Breast epithelium (tissue), 3 donors: ENCODE measurements at regions not wholly inside any gene's neighbourhood (a gene's known extent, or its start where the extent isn't known, plus 50 kb on each side); places are given as distances from the start of the nearest gene placed in this dataset.

Experiments
- CTCF ChIP-seq, 3 donors: fragments of 450-650 bp; IDR thresholded peaks; one replicate each; pipeline ENCODE4 v1.5.1; 2016 to 2017; ENCODE audit warnings: antibody characterized with exemption in 3 of 3, mild to moderate bottlenecking in 3 of 3, moderate library complexity in 3 of 3
- POLR2A ChIP-seq: fragments of 450-650 bp; IDR thresholded peaks from one replicate; pipeline ENCODE4 v1.6.1; 2016; ENCODE audit warnings: antibody characterized with exemption, mild to moderate bottlenecking, moderate library complexity

- no peak for TF ChIP-seq CTCF (IDR thresholded peaks at IDR 0.05)
- TF ChIP-seq POLR2A = no peak
These were observed 376.4 kb downstream of the KCTD16 start for GRCh38 chr5:144547098-144547499.
